SH-SY5Y (cell line): ENCODE measurements at regions not wholly inside any gene's neighbourhood (a gene's known extent, or its start where the extent isn't known, plus 50 kb on each side); places are given as distances from the start of the nearest gene placed in this dataset.

Source experiments
- GATA2 ChIP-seq: IDR thresholded peaks from 2 replicates; pipeline ENCODE4 v1.6.1; 2011; ENCODE audit warnings: mild to moderate bottlenecking, low read depth, low read length
- GATA3 ChIP-seq: IDR thresholded peaks from 2 replicates; pipeline ENCODE4 v1.6.1; 2011; ENCODE audit warnings: low read depth, mild to moderate bottlenecking, low read length, moderate library complexity

GRCh38 chr2:183868707-183869106 lies 729.6 kb upstream of the ZNF804A start:
- no peak for TF ChIP-seq GATA2
- TF ChIP-seq GATA3: no peak
